K562 (cell line): ENCODE measurements at regions not wholly inside any gene's neighbourhood (a gene's known extent, or its start where the extent isn't known, plus 50 kb on each side); places are given as distances from the start of the nearest gene placed in this dataset.

Source experiments
- ATAC-seq: fragments of 200-7000 bp; cut with Tn5 transposase; 3 replicates; pipeline ENCODE4 v1.9.1; 2020; ENCODE audit warnings: moderate library complexity
- BruUV-seq: library from RNA; stranded (reverse); fragments of 400-500 nt; replicated peaks from 2 replicates; lab custom pipeline; 2021; lab: Mats Ljungman, UMichigan
- CTCF ChIA-PET: fragments of 300-600 bp; formaldehyde crosslinking; extraction: SDS; loops from one replicate; lab custom pipeline; 2021; ENCODE audit warnings: low intra/inter-chr PET ratio; lab: Yijun Ruan, JAX
- POLR2A ChIA-PET: fragments of 300-600, 350-650 bp; sonication (Branson Sonifier 250); formaldehyde crosslinking; extraction: SDS; loops from one replicate; lab custom pipeline; 2021; ENCODE audit warnings: antibody characterized with exemption, inconsistent platforms; lab: Yijun Ruan, JAX
- DNase-seq, 4 experiments: peaks; one replicate each; pipeline versions ENCODE4 v3.0.0 to v3.0.0-alpha.2; 2011 to 2018; ENCODE audit warnings: low spot score in 3 of 4, mixed read lengths in 3 of 4; ENCODE audit errors: extremely low read depth in 1 of 4
- FAIRE-seq: peaks from 2 replicates; lab custom pipeline; 2011; peaks lifted over from hg19 to GRCh38; lab: Jason Lieb, UNC
- H2AFZ ChIP-seq: 2 replicates; pipeline ENCODE4 v1.6.0; 2011; ENCODE audit warnings: low read depth, low read length, control low read depth, inconsistent platforms
- H3K27ac ChIP-seq: fragments of 200-600 bp; 3 replicates; pipeline ENCODE4 v1.8.0; 2011; ENCODE audit warnings: low read depth, mild to moderate bottlenecking, control low read depth, inconsistent platforms, low read length, moderate library complexity, mixed read lengths; ENCODE audit errors: extremely low read depth
- H3K27me3 ChIP-seq, 2 experiments: fragments of 300-600 bp in 1 of 2; 2 replicates in 1 of 2; 3 replicates in 1 of 2; pipeline versions ENCODE4 v1.6.0 to v1.8.0; 2011; ENCODE audit warnings: inconsistent platforms in 2 of 2, low read length in 2 of 2, mild to moderate bottlenecking in 1 of 2, mixed read lengths in 1 of 2, moderate library complexity in 1 of 2; ENCODE audit not compliant: control insufficient read depth in 2 of 2, insufficient read depth in 2 of 2
- H3K36me3 ChIP-seq: fragments of 300-600 bp; 3 replicates; pipeline ENCODE4 v1.8.0; 2011; ENCODE audit warnings: mild to moderate bottlenecking, low read length, inconsistent platforms; ENCODE audit not compliant: control insufficient read depth, insufficient read depth
- H3K4me1 ChIP-seq, 2 experiments: fragments of 200-600 bp in 1 of 2; replicated peaks in 1 of 2; 2 replicates in 1 of 2; 3 replicates in 1 of 2; pipeline versions ENCODE4 v1.5.1 to v1.8.0; 2011; ENCODE audit warnings: inconsistent platforms in 2 of 2, low read length in 2 of 2, mild to moderate bottlenecking in 1 of 2, mixed read lengths in 1 of 2, moderate library complexity in 1 of 2; ENCODE audit not compliant: control insufficient read depth in 2 of 2, insufficient read depth in 2 of 2
- H3K4me2 ChIP-seq: 2 replicates; pipeline ENCODE4 v1.6.1; 2011; ENCODE audit warnings: low read length, control low read depth, inconsistent platforms, mixed read lengths; ENCODE audit not compliant: insufficient read depth
- H3K4me3 ChIP-seq: fragments of 200-600 bp; sonication (generic), shearing (Covaris generic); 2 replicates; pipeline ENCODE4 v1.5.1; 2016; ENCODE audit warnings: control low read depth, inconsistent platforms
- H3K79me2 ChIP-seq: fragments of 200-600 bp; 3 replicates; pipeline ENCODE4 v1.8.0; 2011; ENCODE audit warnings: low read length, inconsistent platforms; ENCODE audit not compliant: control insufficient read depth, insufficient read depth
- H3K9ac ChIP-seq, 2 experiments: 2 replicates each; pipeline versions ENCODE4 v1.6.0 to v1.6.1; 2011; ENCODE audit warnings: low read depth in 2 of 2, low read length in 2 of 2, control low read depth in 1 of 2, inconsistent platforms in 1 of 2, mild to moderate bottlenecking in 1 of 2, mixed read lengths in 1 of 2; ENCODE audit not compliant: insufficient read depth in 1 of 2
- H3K9me1 ChIP-seq: one replicate; pipeline ENCODE4 v1.6.0; 2011; ENCODE audit warnings: inconsistent platforms, mild to moderate bottlenecking, low read length, moderate library complexity; ENCODE audit not compliant: control insufficient read depth, insufficient read depth
- H3K9me3 ChIP-seq: replicated peaks from 2 replicates; pipeline ENCODE4 v1.5.1; 2011; ENCODE audit warnings: low read depth, low read length, inconsistent platforms; ENCODE audit not compliant: control insufficient read depth, insufficient read depth
- H4K20me1 ChIP-seq: replicated peaks from 2 replicates; pipeline ENCODE4 v1.6.1; 2011; ENCODE audit warnings: low read length, inconsistent platforms, mixed read lengths; ENCODE audit not compliant: control insufficient read depth, insufficient read depth
- ELF2 ChIP-seq: fragments of 250-450 bp; sonication (Bioruptor Pico); IDR thresholded peaks from 2 replicates; pipeline ENCODE4 v1.5.0; 2021; ENCODE audit warnings: mild to moderate bottlenecking
- GTF2A2 ChIP-seq: IDR thresholded peaks from 2 replicates; pipeline ENCODE4 v1.6.1; 2016; ENCODE audit warnings: mild to moderate bottlenecking, missing genetic modification characterization, missing compliant biosample characterization
- MEF2D ChIP-seq: conservative IDR thresholded peaks from 2 replicates; pipeline ENCODE4 v1.6.1; 2016; ENCODE audit warnings: low read depth, missing genetic modification characterization, missing compliant biosample characterization
- MTA3 ChIP-seq: fragments of 450-650 bp; formaldehyde crosslinking; IDR thresholded peaks from 2 replicates; pipeline ENCODE4 v1.6.1; 2017; ENCODE audit warnings: mild to moderate bottlenecking, borderline replicate concordance
- SRSF3 ChIP-seq: fragments of 200-400 bp; formaldehyde crosslinking; IDR thresholded peaks from 2 replicates; pipeline ENCODE4 v1.6.1; 2016; ENCODE audit warnings: mild to moderate bottlenecking, low read length, moderate library complexity; ENCODE audit not compliant: insufficient read depth
- TBP ChIP-seq: optimal IDR thresholded peaks from 2 replicates; pipeline ENCODE3; 2011; ENCODE audit warnings: low read depth, low read length, improper control_type of control experiment
- TEAD4 ChIP-seq, 2 experiments: sonication (generic) in 1 of 2; formaldehyde crosslinking in 1 of 2; IDR thresholded peaks; 2 replicates each; pipeline versions ENCODE4 v1.6.1 to v1.8.0; 2012 to 2022; ENCODE audit warnings: borderline replicate concordance in 1 of 2, inconsistent platforms in 1 of 2, low read length in 1 of 2, mild to moderate bottlenecking in 1 of 2, missing genetic modification reagents in 1 of 2
- WHSC1 ChIP-seq: IDR thresholded peaks from one replicate; pipeline ENCODE4 v1.6.1; 2012; ENCODE audit warnings: low read length, control low read depth, inconsistent platforms
- ZNF274 ChIP-seq: IDR thresholded peaks from 2 replicates; pipeline ENCODE4 v1.6.1; 2011; ENCODE audit warnings: low read depth, mild to moderate bottlenecking, low read length, moderate library complexity, borderline replicate concordance
- ZNF717 ChIP-seq: fragments of 250-450 bp; sonication (Bioruptor Pico); IDR thresholded peaks from 2 replicates; pipeline ENCODE4 v1.5.0; 2021
- WGBS: fragments of 100-300 bp; shearing (Covaris generic); methylation state at CpG from one replicate; pipeline ENCODE4 v1.1.6; 2016; ENCODE audit warnings: low coverage, mixed read lengths; ENCODE audit not compliant: insufficient coverage; ENCODE audit errors: missing lambda C conversion rate; 5-methylcytosine and 5-hydroxymethylcytosine counted together
- in situ Hi-C: fragments of 300-500 bp; cut with MboI; formaldehyde crosslinking; loops from 4 replicates; pipeline ENCODE4 v1.15.0; 2018; ENCODE audit warnings: inconsistent platforms, mixed read lengths
- intact Hi-C: fragments of 100-400 bp; cut with micrococcal nuclease; formaldehyde crosslinking; loops from 2 replicates; pipeline ENCODE4 v1.14.2; 2022
- TF ChIP-seq, protein P1 (sequence below): IDR thresholded peaks from 2 replicates; pipeline ENCODE4 v1.6.1; 2011; ENCODE audit not compliant: insufficient read length; ENCODE audit errors: extremely low read depth
- TF ChIP-seq, protein P2 (sequence below), 2 experiments: fragments of 450-650 bp in 1 of 2; sonication (generic) in 1 of 2; formaldehyde crosslinking; conservative IDR thresholded peaks; 2 replicates each; pipeline versions ENCODE4 v1.4.0 to v1.8.1; 2020 to 2022; ENCODE audit warnings: mild to moderate bottlenecking in 1 of 2, missing genetic modification reagents in 1 of 2
- TF ChIP-seq, protein P3 (sequence below): fragments of 450-650 bp; formaldehyde crosslinking; IDR thresholded peaks from 2 replicates; pipeline ENCODE4 v1.4.0; 2020; ENCODE audit warnings: mild to moderate bottlenecking, moderate library complexity
- TF ChIP-seq, protein P4 (sequence below): fragments of 450-650 bp; IDR thresholded peaks from one replicate; pipeline ENCODE4 v1.6.1; 2018; ENCODE audit warnings: mild to moderate bottlenecking, moderate library complexity; ENCODE audit not compliant: partially characterized antibody
- TF ChIP-seq, protein P5 (sequence below): fragments of 450-650 bp; formaldehyde crosslinking; IDR thresholded peaks from 2 replicates; pipeline ENCODE4 v1.4.0; 2022; ENCODE audit warnings: mild to moderate bottlenecking, moderate library complexity

DNA sequence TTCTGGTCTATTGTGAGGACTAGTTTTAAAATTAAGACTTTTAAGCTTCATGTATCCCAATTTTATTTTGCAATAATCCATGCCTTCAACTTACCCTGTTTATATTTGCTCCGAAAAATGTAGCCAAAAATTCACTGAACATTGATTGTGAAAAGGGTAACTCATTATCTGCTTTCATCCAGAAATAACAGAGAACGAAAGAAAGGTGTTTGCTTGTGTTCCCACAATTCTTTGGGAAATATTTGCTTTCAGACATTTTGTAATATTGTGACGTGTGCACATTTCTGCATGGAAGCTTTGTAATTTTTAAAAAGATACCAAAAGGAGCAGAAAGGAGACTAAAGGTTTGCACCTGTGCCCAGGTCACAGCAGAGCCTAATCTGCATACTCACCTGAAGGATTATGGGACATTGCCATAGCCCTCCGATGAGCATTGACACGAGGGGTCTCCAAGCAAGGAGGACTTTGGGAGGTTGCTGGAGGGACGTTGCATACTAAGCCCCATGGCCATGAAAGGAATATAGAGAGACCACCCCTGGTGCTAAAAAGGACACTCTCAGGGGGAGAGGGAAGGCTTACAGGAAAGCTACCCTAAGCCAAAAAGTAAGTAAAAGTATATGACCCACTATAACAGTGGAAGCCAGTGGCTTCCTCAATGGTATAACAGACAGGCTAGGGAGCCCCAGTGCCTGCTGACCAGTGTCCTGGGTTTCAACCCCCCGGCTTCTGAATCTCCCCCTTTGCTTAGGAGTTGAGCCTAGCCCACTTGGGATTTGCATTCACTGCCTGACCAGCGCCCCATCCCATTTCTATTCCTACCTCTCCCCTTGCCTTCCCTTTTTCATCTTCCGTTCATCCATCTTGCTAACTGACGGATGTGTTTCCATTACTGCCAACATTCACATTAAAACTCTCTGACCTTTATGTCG, 148.6 kb upstream of the ZC3H12A start (continued):
- TF ChIP-seq, protein P1, sequence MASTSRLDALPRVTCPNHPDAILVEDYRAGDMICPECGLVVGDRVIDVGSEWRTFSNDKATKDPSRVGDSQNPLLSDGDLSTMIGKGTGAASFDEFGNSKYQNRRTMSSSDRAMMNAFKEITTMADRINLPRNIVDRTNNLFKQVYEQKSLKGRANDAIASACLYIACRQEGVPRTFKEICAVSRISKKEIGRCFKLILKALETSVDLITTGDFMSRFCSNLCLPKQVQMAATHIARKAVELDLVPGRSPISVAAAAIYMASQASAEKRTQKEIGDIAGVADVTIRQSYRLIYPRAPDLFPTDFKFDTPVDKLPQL: peak; percentile 81
- TF ChIP-seq TBP (peak; percentile 93), TEAD4 (IDR thresholded peaks at IDR 0.05; ENCODE audit: low read length) (peak; percentile 44), TEAD4 (CRISPR knock-in tag; IDR thresholded peaks at IDR 0.05; ENCODE audit: borderline replicate concordance) (no peak), GTF2A2 (tag) (peak; percentile 79)

DNA sequence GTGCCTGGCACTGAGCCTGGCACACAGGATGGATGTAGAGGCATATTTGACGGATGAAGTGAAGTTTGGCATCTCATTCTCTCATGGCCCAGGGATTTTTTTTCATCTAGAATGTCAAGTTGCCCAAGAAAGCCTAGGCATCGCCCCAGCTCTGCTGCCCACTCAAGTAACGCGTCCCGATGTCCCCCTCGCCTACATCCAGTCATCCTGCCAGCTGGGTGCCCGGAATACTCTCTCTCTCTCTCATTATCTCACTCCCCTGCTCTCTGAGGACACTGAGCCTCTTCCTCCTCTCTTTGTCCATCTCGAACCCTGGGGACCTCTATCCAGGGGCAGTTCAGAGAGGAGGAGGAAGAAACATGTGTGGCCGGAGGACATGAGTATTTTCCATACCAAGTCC, 142.3 kb upstream of the ZC3H12A start:
- Histone ChIP-seq H3K9ac (no peak overlapping the region), H4K20me1 (no peaks in the 10 kb centered on the region; the same call in 1 of the 2 replicates), H3K4me2 (no peak overlapping the region), H3K27ac (no peak overlapping the region), H3K9me1 (no peaks in the 10 kb centered on the region), H3K36me3 (no peaks in the 10 kb centered on the region), H3K4me1 (no peaks in the 10 kb centered on the region), H3K79me2 (no peaks in the 10 kb centered on the region), H3K9me3 (no peaks in the 10 kb centered on the region), H2AFZ (no peak overlapping the region), H3K27me3 (peaks cover 2 to 36% of the 10 kb centered on the region in 2 experiments; a peak in 2 of 5 replicates), H3K4me3 (no peak overlapping the region)
- intact Hi-C loops: no loop called here
- DNase-seq (no peak), ATAC-seq (no peak), FAIRE-seq (no peak)
- in situ Hi-C loops: no loop called here
- under 1% methylated on average over 9 of the region's 9 CpGs for WGBS
- BruUV-seq: no TSS peak
- POLR2A ChIA-PET: no interaction called here
- CTCF ChIA-PET: no interaction called here
- no peak for TF ChIP-seq ZNF717 (CRISPR knock-in tag)
- TF ChIP-seq, protein P2, sequence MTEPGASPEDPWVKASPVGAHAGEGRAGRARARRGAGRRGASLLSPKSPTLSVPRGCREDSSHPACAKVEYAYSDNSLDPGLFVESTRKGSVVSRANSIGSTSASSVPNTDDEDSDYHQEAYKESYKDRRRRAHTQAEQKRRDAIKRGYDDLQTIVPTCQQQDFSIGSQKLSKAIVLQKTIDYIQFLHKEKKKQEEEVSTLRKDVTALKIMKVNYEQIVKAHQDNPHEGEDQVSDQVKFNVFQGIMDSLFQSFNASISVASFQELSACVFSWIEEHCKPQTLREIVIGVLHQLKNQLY (CRISPR knock-in tag; conservative IDR thresholded peaks at IDR 0.05): no peak
- TF ChIP-seq, protein P3, sequence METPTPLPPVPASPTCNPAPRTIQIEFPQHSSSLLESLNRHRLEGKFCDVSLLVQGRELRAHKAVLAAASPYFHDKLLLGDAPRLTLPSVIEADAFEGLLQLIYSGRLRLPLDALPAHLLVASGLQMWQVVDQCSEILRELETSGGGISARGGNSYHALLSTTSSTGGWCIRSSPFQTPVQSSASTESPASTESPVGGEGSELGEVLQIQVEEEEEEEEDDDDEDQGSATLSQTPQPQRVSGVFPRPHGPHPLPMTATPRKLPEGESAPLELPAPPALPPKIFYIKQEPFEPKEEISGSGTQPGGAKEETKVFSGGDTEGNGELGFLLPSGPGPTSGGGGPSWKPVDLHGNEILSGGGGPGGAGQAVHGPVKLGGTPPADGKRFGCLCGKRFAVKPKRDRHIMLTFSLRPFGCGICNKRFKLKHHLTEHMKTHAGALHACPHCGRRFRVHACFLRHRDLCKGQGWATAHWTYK (CRISPR knock-in tag): no peak
- TF ChIP-seq, protein P4, sequence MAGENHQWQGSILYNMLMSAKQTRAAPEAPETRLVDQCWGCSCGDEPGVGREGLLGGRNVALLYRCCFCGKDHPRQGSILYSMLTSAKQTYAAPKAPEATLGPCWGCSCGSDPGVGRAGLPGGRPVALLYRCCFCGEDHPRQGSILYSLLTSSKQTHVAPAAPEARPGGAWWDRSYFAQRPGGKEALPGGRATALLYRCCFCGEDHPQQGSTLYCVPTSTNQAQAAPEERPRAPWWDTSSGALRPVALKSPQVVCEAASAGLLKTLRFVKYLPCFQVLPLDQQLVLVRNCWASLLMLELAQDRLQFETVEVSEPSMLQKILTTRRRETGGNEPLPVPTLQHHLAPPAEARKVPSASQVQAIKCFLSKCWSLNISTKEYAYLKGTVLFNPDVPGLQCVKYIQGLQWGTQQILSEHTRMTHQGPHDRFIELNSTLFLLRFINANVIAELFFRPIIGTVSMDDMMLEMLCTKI: no peak
- no peak for TF ChIP-seq MEF2D (tag)
- no peak for TF ChIP-seq WHSC1
- TF ChIP-seq, protein P5, sequence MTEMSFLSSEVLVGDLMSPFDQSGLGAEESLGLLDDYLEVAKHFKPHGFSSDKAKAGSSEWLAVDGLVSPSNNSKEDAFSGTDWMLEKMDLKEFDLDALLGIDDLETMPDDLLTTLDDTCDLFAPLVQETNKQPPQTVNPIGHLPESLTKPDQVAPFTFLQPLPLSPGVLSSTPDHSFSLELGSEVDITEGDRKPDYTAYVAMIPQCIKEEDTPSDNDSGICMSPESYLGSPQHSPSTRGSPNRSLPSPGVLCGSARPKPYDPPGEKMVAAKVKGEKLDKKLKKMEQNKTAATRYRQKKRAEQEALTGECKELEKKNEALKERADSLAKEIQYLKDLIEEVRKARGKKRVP (CRISPR knock-in tag): no peak
- no peak for TF ChIP-seq ELF2 (CRISPR knock-in tag)
- no peak for TF ChIP-seq SRSF3
- no peak for TF ChIP-seq MTA3
- no peak for TF ChIP-seq ZNF274
